ENCODE measurements at regions not wholly inside any gene's neighbourhood (a gene's known extent, or its start where the extent isn't known, plus 50 kb on each side); places are given as distances from the start of the nearest gene placed in this dataset.

- TF ChIP-seq, protein P1, sequence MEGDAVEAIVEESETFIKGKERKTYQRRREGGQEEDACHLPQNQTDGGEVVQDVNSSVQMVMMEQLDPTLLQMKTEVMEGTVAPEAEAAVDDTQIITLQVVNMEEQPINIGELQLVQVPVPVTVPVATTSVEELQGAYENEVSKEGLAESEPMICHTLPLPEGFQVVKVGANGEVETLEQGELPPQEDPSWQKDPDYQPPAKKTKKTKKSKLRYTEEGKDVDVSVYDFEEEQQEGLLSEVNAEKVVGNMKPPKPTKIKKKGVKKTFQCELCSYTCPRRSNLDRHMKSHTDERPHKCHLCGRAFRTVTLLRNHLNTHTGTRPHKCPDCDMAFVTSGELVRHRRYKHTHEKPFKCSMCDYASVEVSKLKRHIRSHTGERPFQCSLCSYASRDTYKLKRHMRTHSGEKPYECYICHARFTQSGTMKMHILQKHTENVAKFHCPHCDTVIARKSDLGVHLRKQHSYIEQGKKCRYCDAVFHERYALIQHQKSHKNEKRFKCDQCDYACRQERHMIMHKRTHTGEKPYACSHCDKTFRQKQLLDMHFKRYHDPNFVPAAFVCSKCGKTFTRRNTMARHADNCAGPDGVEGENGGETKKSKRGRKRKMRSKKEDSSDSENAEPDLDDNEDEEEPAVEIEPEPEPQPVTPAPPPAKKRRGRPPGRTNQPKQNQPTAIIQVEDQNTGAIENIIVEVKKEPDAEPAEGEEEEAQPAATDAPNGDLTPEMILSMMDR (IDR thresholded peaks at IDR 0.05), result no peak
- TF ChIP-seq POLR2AphosphoS5 (IDR thresholded peaks at IDR 0.05), result no peak
- TF ChIP-seq EP300 (IDR thresholded peaks at IDR 0.05), result no peak
These were observed 65.5 kb upstream of the BACH1 start for GRCh38 chr21:29233256-29233546.

All from upper lobe of left lung (tissue), 4 donors.